Vagina (tissue), 2 donors: ENCODE measurements at regions not wholly inside any gene's neighbourhood (a gene's known extent, or its start where the extent isn't known, plus 50 kb on each side); places are given as distances from the start of the nearest gene placed in this dataset.

Experiments used
- DNase-seq, 2 donors: peaks; one replicate each; pipeline ENCODE4 v3.0.0-alpha.2; 2017; ENCODE audit errors: extremely low spot score in 2 of 2
- H3K27ac ChIP-seq: fragments of 200-600 bp; sonication (generic); one replicate; pipeline ENCODE4 v1.5.1; 2019
- H3K27me3 ChIP-seq: fragments of 200-600 bp; sonication (generic); one replicate; pipeline ENCODE4 v1.5.1; 2019
- H3K36me3 ChIP-seq, 2 donors: fragments of 200-600 bp; sonication (generic); one replicate each; pipeline ENCODE4 v1.5.1; 2017 to 2019
- H3K4me1 ChIP-seq: fragments of 200-600 bp; sonication (generic); one replicate; pipeline ENCODE4 v1.5.1; 2019
- H3K4me3 ChIP-seq, 2 donors: fragments of 200-600 bp; sonication (generic); 1 replicate in 1 of 2; 2 replicates in 1 of 2; pipeline ENCODE4 v1.5.1; 2016 to 2019
- H3K9me3 ChIP-seq: fragments of 200-600 bp; sonication (generic); one replicate; pipeline ENCODE4 v1.5.1; 2019
- POLR2A ChIP-seq, 2 donors: fragments of 450-650 bp; IDR thresholded peaks; one replicate each; pipeline ENCODE4 v1.6.1; 2017; ENCODE audit warnings: antibody characterized with exemption in 2 of 2, mild to moderate bottlenecking in 2 of 2, moderate library complexity in 2 of 2
- POLR2AphosphoS5 ChIP-seq, 2 donors: sonication (generic); formaldehyde crosslinking; IDR thresholded peaks; one replicate each; pipeline ENCODE4 v1.9.0; 2017; ENCODE audit warnings: antibody characterized with exemption in 2 of 2, mild to moderate bottlenecking in 2 of 2, low read depth in 1 of 2; ENCODE audit not compliant: insufficient read depth in 1 of 2
- intact Hi-C: fragments of 100-400 bp; cut with DNase I; formaldehyde crosslinking; loops from one replicate; pipeline ENCODE4 v1.15.1; 2023
- TF ChIP-seq, protein P1 (sequence below), 3 experiments: fragments of 450-650 bp in 2 of 3; fragments of 200-600 bp in 1 of 3; sonication (generic) in 1 of 3; IDR thresholded peaks; one replicate each; pipeline ENCODE4 v1.5.1; 2017 to 2019; ENCODE audit warnings: antibody characterized with exemption in 3 of 3, mild to moderate bottlenecking in 2 of 3, moderate library complexity in 2 of 3

DNA sequence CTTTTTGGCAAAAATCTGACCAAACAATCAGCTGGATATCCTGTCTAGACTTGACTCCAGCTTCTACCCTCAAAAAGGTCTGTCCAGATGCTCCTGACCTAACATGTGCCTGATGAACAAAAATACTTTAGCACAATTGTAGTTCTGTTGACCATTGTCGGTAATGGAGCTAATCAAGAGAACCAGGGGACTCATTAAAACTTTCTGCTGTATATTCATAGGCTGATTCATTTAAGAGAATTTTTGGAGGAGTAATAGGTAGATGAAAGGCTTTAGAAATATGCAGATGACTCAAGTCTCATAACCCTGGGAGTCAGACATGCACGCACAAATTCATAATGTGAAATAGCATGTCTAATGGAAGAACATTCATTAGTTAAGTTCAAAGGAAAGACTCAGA, 514.2 kb downstream of the TXNL1 start:
- H3K27ac ChIP-seq = no peak overlapping the region
- intact Hi-C loops = no loop called here
- no peak for DNase-seq
- H3K36me3 ChIP-seq = no peaks in the 10 kb centered on the region
- TF ChIP-seq, protein P1, sequence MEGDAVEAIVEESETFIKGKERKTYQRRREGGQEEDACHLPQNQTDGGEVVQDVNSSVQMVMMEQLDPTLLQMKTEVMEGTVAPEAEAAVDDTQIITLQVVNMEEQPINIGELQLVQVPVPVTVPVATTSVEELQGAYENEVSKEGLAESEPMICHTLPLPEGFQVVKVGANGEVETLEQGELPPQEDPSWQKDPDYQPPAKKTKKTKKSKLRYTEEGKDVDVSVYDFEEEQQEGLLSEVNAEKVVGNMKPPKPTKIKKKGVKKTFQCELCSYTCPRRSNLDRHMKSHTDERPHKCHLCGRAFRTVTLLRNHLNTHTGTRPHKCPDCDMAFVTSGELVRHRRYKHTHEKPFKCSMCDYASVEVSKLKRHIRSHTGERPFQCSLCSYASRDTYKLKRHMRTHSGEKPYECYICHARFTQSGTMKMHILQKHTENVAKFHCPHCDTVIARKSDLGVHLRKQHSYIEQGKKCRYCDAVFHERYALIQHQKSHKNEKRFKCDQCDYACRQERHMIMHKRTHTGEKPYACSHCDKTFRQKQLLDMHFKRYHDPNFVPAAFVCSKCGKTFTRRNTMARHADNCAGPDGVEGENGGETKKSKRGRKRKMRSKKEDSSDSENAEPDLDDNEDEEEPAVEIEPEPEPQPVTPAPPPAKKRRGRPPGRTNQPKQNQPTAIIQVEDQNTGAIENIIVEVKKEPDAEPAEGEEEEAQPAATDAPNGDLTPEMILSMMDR (IDR thresholded peaks at IDR 0.05) = no peak
- TF ChIP-seq POLR2AphosphoS5 (IDR thresholded peaks at IDR 0.05; ENCODE audit: insufficient read depth in 1 of 2, low read depth in 1 of 2) (no peak), POLR2A (IDR thresholded peaks at IDR 0.05) (no peak)
- H3K9me3 ChIP-seq = no peaks in the 10 kb centered on the region
- no peaks in the 10 kb centered on the region for H3K27me3 ChIP-seq
- H3K4me3 ChIP-seq = no peak overlapping the region
- peaks cover 16% of the 10 kb centered on the region for H3K4me1 ChIP-seq

DNA sequence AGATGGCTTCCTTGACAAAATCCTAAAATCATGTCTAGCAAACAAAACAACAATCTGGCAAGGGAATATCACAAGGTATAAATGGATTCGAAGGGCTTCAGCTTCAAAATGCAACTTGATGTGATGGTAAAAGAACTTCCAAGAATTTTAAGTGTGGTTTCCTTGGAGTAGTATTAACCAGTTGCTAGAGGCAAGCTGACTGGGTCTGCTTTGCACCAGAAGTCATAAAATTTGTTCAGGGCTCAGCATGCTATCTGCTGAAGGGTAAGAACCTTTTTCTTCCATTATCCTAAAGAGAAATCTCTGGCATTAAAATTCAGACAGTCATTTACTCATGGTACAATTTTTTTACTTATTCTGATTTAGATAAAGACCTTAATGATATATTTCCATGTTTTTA, 516.7 kb downstream of the TXNL1 start:
- no peaks in the 10 kb centered on the region for H3K36me3 ChIP-seq
- no peak overlapping the region for H3K27ac ChIP-seq
- no peak overlapping the region for H3K4me3 ChIP-seq
- no peak for DNase-seq
- TF ChIP-seq POLR2A (IDR thresholded peaks at IDR 0.05) = no peak
- TF ChIP-seq POLR2AphosphoS5 (IDR thresholded peaks at IDR 0.05; ENCODE audit: insufficient read depth in 1 of 2, low read depth in 1 of 2) = no peak
- TF ChIP-seq, protein P1 (IDR thresholded peaks at IDR 0.05) = no peak
- no peaks in the 10 kb centered on the region for H3K27me3 ChIP-seq
- H3K4me1 ChIP-seq = peaks cover 16% of the 10 kb centered on the region
- intact Hi-C loops = no loop called here
- no peaks in the 10 kb centered on the region for H3K9me3 ChIP-seq

DNA sequence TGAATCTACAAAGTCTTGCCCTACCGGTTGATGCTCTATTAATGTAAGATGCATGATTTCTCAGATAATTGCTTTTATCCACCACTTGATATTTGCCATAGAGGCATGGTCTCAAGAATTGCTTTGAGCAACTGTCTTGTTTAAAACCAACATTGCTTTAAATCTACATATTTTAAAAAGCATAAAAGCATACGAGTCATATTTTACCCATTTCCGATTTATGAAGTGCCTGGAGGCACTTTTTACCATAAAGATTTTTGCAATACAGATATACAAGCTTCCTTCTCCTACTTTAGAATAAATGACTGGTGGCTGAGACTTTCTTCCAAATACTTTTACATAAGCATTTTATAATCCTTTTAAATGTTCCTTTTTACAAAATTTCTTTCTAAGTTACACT, 517.6 kb downstream of the TXNL1 start:
- no peaks in the 10 kb centered on the region for H3K27me3 ChIP-seq
- H3K4me3 ChIP-seq = no peak overlapping the region
- H3K36me3 ChIP-seq = no peaks in the 10 kb centered on the region
- H3K9me3 ChIP-seq = no peaks in the 10 kb centered on the region
- intact Hi-C loops = no loop called here
- H3K27ac ChIP-seq = no peak overlapping the region
- no peak for DNase-seq
- peaks cover 16% of the 10 kb centered on the region for H3K4me1 ChIP-seq
- TF ChIP-seq POLR2A (IDR thresholded peaks at IDR 0.05) (no peak), POLR2AphosphoS5 (IDR thresholded peaks at IDR 0.05; ENCODE audit: insufficient read depth in 1 of 2, low read depth in 1 of 2) (no peak)
- TF ChIP-seq, protein P1 (IDR thresholded peaks at IDR 0.05) = no peak

DNA sequence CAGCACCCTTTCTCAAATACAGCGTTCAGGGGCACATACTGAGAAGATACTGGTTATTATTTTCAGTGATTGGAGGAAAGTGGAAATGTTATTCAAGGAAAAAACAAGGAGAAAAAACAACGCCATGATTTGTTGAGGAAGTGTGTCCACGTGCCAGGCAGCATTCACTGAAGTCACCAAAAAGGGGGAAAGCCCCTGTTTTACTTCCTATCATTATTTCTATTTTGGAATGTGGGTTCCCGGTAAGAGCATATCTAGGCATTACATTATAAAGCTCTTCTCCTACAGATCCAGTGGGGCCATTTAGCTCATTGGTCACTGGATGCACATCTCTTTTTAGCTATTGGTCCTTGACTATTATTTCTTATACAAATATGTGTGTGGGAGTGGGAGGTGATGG, 518.7 kb downstream of the TXNL1 start:
- Histone ChIP-seq H3K9me3 (no peaks in the 10 kb centered on the region), H3K36me3 (no peaks in the 10 kb centered on the region), H3K4me1 (peaks cover 14% of the 10 kb centered on the region), H3K27ac (no peak overlapping the region), H3K4me3 (no peak overlapping the region), H3K27me3 (no peaks in the 10 kb centered on the region)
- intact Hi-C loops = no loop called here
- TF ChIP-seq POLR2A (IDR thresholded peaks at IDR 0.05) (no peak), POLR2AphosphoS5 (IDR thresholded peaks at IDR 0.05; ENCODE audit: insufficient read depth in 1 of 2, low read depth in 1 of 2) (no peak)
- TF ChIP-seq, protein P1 (IDR thresholded peaks at IDR 0.05) = no peak
- DNase-seq = no peak

DNA sequence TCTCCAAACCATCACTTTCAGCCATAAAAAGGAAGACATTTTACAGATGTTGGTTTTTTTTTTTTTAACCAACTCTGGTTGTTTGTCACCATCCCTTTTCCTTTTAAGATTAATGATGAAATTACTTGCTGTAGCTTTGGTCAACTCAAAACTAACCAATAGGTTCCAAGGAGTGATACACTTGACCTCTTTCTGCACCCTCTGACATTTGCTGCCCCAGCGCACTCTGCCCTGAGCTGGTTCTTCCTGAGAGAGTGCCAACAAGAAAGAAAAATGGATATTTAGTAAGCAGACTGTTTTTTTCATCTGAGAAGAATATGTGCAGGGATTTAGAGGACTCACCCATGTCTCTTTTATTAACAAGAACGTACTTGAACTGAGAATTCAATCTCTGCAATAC, 520.0 kb downstream of the TXNL1 start:
- no peak overlapping the region for H3K27ac ChIP-seq

More for the DNA sequence above, 520.0 kb downstream of the TXNL1 start:
- no peak for DNase-seq
- intact Hi-C loops = no loop called here
- Histone ChIP-seq H3K9me3 (no peaks in the 10 kb centered on the region), H3K36me3 (no peaks in the 10 kb centered on the region), H3K4me3 (no peak overlapping the region), H3K4me1 (peaks cover 2% of the 10 kb centered on the region), H3K27me3 (no peaks in the 10 kb centered on the region)
- TF ChIP-seq POLR2AphosphoS5 (IDR thresholded peaks at IDR 0.05; ENCODE audit: insufficient read depth in 1 of 2, low read depth in 1 of 2) (no peak), POLR2A (IDR thresholded peaks at IDR 0.05) (no peak)
- TF ChIP-seq, protein P1 (IDR thresholded peaks at IDR 0.05) = no peak
